H1 (cell line): ENCODE measurements at regions not wholly inside any gene's neighbourhood (a gene's known extent, or its start where the extent isn't known, plus 50 kb on each side); places are given as distances from the start of the nearest gene placed in this dataset.

Experiments used
- CTCF ChIA-PET: fragments of 300-600 bp; sonication (Branson Sonifier 250); formaldehyde crosslinking; loops from one replicate; lab custom pipeline; 2021; ENCODE audit not compliant: partially characterized antibody; lab: Charles Lee
- POLR2A ChIA-PET: fragments of 300-600 bp; sonication (Branson Sonifier 250); formaldehyde crosslinking; loops from one replicate; lab custom pipeline; 2021; ENCODE audit warnings: inconsistent platforms; ENCODE audit not compliant: partially characterized antibody; lab: Charles Lee
- DNase-seq, 2 experiments: peaks; one replicate each; pipeline versions ENCODE4 v3.0.0 to v3.0.0-alpha.2; 2010 to 2022; ENCODE audit warnings: low spot score in 2 of 2, low read depth in 1 of 2, mixed read lengths in 1 of 2
- FAIRE-seq: peaks from 2 replicates; lab custom pipeline; 2011; peaks lifted over from hg19 to GRCh38; lab: Jason Lieb, UNC
- H2AFZ ChIP-seq: 2 replicates; pipeline ENCODE4 v1.8.1; 2012; ENCODE audit warnings: low read length, inconsistent platforms
- H2AK5ac ChIP-seq: 2 replicates; pipeline ENCODE4 v1.6.1; 2013; ENCODE audit warnings: low read depth, low read length
- H2BK120ac ChIP-seq: replicated peaks from 2 replicates; pipeline ENCODE3; 2013; ENCODE audit warnings: low read depth, low read length, inconsistent platforms
- H2BK12ac ChIP-seq: 2 replicates; pipeline ENCODE4 v1.6.1; 2013; ENCODE audit warnings: low read depth, low read length
- H2BK15ac ChIP-seq: 2 replicates; pipeline ENCODE4 v1.6.1; 2013; ENCODE audit warnings: low read length
- H2BK20ac ChIP-seq: 2 replicates; pipeline ENCODE4 v1.6.1; 2013; ENCODE audit warnings: low read length
- H2BK5ac ChIP-seq: 2 replicates; pipeline ENCODE4 v1.6.1; 2013; ENCODE audit warnings: low read depth, low read length
- H3K14ac ChIP-seq: 2 replicates; pipeline ENCODE4 v1.6.1; 2013; ENCODE audit warnings: inconsistent platforms; ENCODE audit not compliant: insufficient read length
- H3K18ac ChIP-seq: 2 replicates; pipeline ENCODE4 v1.6.1; 2013; ENCODE audit warnings: low read length; ENCODE audit errors: extremely low read depth
- H3K23ac ChIP-seq: 2 replicates; pipeline ENCODE4 v1.6.1; 2013; ENCODE audit warnings: inconsistent platforms; ENCODE audit not compliant: insufficient read length
- H3K23me2 ChIP-seq: 2 replicates; pipeline ENCODE4 v1.6.1; 2013; ENCODE audit warnings: low read depth, low read length
- H3K27ac ChIP-seq: 2 replicates; pipeline ENCODE4 v1.6.1; 2011; ENCODE audit warnings: low read depth, low read length, inconsistent platforms
- H3K27me3 ChIP-seq, 4 experiments: replicated peaks in 1 of 4; 1 replicate in 1 of 4; 2 replicates in 3 of 4; pipeline versions ENCODE4 v1.6.1 to v1.8.1; 2011 to 2013; ENCODE audit warnings: low read length in 3 of 4, mild to moderate bottlenecking in 3 of 4, inconsistent platforms in 2 of 4, mixed read lengths in 2 of 4, moderate library complexity in 1 of 4; ENCODE audit not compliant: control insufficient read depth in 3 of 4, insufficient read depth in 3 of 4; ENCODE audit errors: extremely low read depth in 1 of 4
- H3K36me3 ChIP-seq, 4 experiments: 2 replicates each; pipeline versions ENCODE4 v1.6.1 to v1.8.1; 2011 to 2013; ENCODE audit warnings: mild to moderate bottlenecking in 4 of 4, low read length in 3 of 4, moderate library complexity in 2 of 4, control low read depth in 1 of 4, inconsistent platforms in 1 of 4; ENCODE audit not compliant: insufficient read depth in 4 of 4, control insufficient read depth in 2 of 4
- H3K4ac ChIP-seq: replicated peaks from 2 replicates; pipeline ENCODE3; 2013; ENCODE audit warnings: low read length, low read depth, mixed read lengths, inconsistent platforms; ENCODE audit not compliant: insufficient read length
- H3K4me1 ChIP-seq, 4 experiments: replicated peaks in 1 of 4; 1 replicate in 1 of 4; 2 replicates in 3 of 4; pipeline versions ENCODE4 v1.6.1 to v1.8.1; 2011 to 2013; ENCODE audit warnings: low read length in 3 of 4, inconsistent platforms in 2 of 4, mixed read lengths in 1 of 4; ENCODE audit not compliant: insufficient read depth in 4 of 4, control insufficient read depth in 3 of 4
- H3K4me2 ChIP-seq, 2 experiments: 2 replicates each; pipeline versions ENCODE4 v1.6.1 to v1.8.1; 2011 to 2013; ENCODE audit warnings: low read depth in 2 of 2, low read length in 2 of 2, control low read depth in 1 of 2, inconsistent platforms in 1 of 2, mild to moderate bottlenecking in 1 of 2; ENCODE audit not compliant: insufficient read depth in 1 of 2
- H3K4me3 ChIP-seq, 4 experiments: fragments of 200-600, 300-600 bp in 1 of 4; sonication (generic), shearing (Covaris generic), sonication (Bioruptor Twin) in 1 of 4; 2 replicates each; pipeline versions ENCODE4 v1.5.1 to v1.8.1; 2011 to 2016; ENCODE audit warnings: low read length in 4 of 4, low read depth in 3 of 4, control low read depth in 2 of 4, inconsistent platforms in 2 of 4, mild to moderate bottlenecking in 2 of 4, mixed read lengths in 1 of 4, moderate library complexity in 1 of 4; ENCODE audit not compliant: insufficient read depth in 2 of 4; ENCODE audit errors: extremely low read depth in 1 of 4
- H3K56ac ChIP-seq: replicated peaks from 2 replicates; pipeline ENCODE3; 2013; ENCODE audit warnings: low read depth, mild to moderate bottlenecking, mixed read lengths, low read length, inconsistent platforms; ENCODE audit not compliant: insufficient read length
- H3K79me1 ChIP-seq: 2 replicates; pipeline ENCODE4 v1.6.1; 2013; ENCODE audit warnings: low read depth, low read length, control low read depth
- H3K79me2 ChIP-seq, 2 experiments: 2 replicates each; pipeline versions ENCODE4 v1.6.1 to v1.8.1; 2012 to 2013; ENCODE audit warnings: low read length in 2 of 2, mild to moderate bottlenecking in 2 of 2, inconsistent platforms in 1 of 2; ENCODE audit not compliant: insufficient read depth in 2 of 2, control insufficient read depth in 1 of 2
- H3K9ac ChIP-seq, 4 experiments: replicated peaks in 1 of 4; 1 replicate in 1 of 4; 2 replicates in 3 of 4; pipeline versions ENCODE4 v1.6.1 to v1.8.1; 2011 to 2013; ENCODE audit warnings: low read depth in 3 of 4, low read length in 3 of 4, control low read depth in 2 of 4, mild to moderate bottlenecking in 2 of 4, moderate library complexity in 2 of 4, inconsistent platforms in 1 of 4; ENCODE audit errors: extremely low read depth in 1 of 4
- H3K9me3 ChIP-seq, 2 experiments: 2 replicates each; pipeline versions ENCODE4 v1.6.1 to v1.8.1; 2012 to 2013; ENCODE audit warnings: mild to moderate bottlenecking in 2 of 2, moderate library complexity in 2 of 2, control low read depth in 1 of 2, inconsistent platforms in 1 of 2, low read depth in 1 of 2, low read length in 1 of 2, mixed read lengths in 1 of 2; ENCODE audit not compliant: insufficient read depth in 2 of 2
- H4K20me1 ChIP-seq, 2 experiments: replicated peaks in 1 of 2; 2 replicates each; pipeline versions ENCODE3 to v1.8.1; 2011 to 2013; ENCODE audit warnings: inconsistent platforms in 2 of 2, low read length in 2 of 2, mild to moderate bottlenecking in 1 of 2; ENCODE audit not compliant: insufficient read depth in 2 of 2, control insufficient read depth in 1 of 2
- H4K5ac ChIP-seq: 2 replicates; pipeline ENCODE4 v1.6.1; 2013; ENCODE audit warnings: low read length, low read depth, mixed read lengths, inconsistent platforms; ENCODE audit not compliant: insufficient read length
- H4K8ac ChIP-seq: 2 replicates; pipeline ENCODE4 v1.8.0; 2013; ENCODE audit warnings: mild to moderate bottlenecking, moderate library complexity, low read length, inconsistent platforms; ENCODE audit not compliant: insufficient read depth; ENCODE audit errors: extremely low read depth
- H4K91ac ChIP-seq: replicated peaks from 2 replicates; pipeline ENCODE3; 2013; ENCODE audit warnings: low read length, mixed read lengths, inconsistent platforms; ENCODE audit not compliant: insufficient read length
- ASH2L ChIP-seq: fragments of 200-600, 300-600 bp; sonication (generic); IDR thresholded peaks from one replicate; pipeline ENCODE4 v1.7.1; 2017; ENCODE audit warnings: low read length
- CEBPB ChIP-seq: IDR thresholded peaks from 2 replicates; pipeline ENCODE4 v1.6.1; 2012; ENCODE audit warnings: low read depth, low read length
- RFX5 ChIP-seq: IDR thresholded peaks from 2 replicates; pipeline ENCODE4 v1.6.1; 2011; ENCODE audit warnings: low read depth, low read length, improper control_type of control experiment, borderline replicate concordance
- SRF ChIP-seq: IDR thresholded peaks from 2 replicates; pipeline ENCODE4 v1.6.1; 2011; ENCODE audit warnings: mild to moderate bottlenecking, low read depth, low read length, moderate library complexity
- TBP ChIP-seq: IDR thresholded peaks from 2 replicates; pipeline ENCODE4 v1.6.1; 2011; ENCODE audit warnings: low read depth, low read length, improper control_type of control experiment
- WGBS, 2 experiments: shearing (Covaris generic) in 1 of 2; methylation state at CpG; one replicate each; pipeline versions ENCODE4 v1.1.6 to v1.1.7; 2013 to 2015; ENCODE audit warnings: low lambda C conversion rate in 2 of 2, mixed read lengths in 2 of 2, inconsistent platforms in 1 of 2, low coverage in 1 of 2, missing lambda C conversion rate in 1 of 2; ENCODE audit not compliant: insufficient replicate concordance in 2 of 2, insufficient coverage in 1 of 2, insufficient read length in 1 of 2; ENCODE audit errors: extremely low coverage in 1 of 2, missing lambda C conversion rate in 1 of 2; 5-methylcytosine and 5-hydroxymethylcytosine counted together

DNA sequence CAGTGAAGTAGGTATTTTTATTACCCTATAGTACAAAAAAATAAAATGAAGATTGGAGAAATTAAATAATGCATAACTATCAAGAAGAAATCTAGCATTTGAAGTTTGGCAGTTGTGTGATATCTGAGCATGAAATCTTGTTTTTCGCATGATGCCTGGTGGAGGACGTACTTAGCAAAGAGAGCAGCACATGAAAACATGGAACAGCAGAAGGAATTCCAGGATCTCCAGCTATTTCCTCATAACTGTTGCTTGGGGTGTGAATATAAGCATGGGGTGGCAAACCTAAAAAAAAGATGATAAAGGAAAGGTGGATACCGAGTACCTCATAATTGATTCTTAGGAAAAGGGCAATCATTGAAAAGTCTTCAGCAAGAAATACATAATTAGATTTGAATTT, 174.3 kb upstream of the FAM3C start:
- no peak overlapping the region for H3K23ac ChIP-seq
- WGBS, 2 experiments: 90% methylated on average over 3 of the region's 3 CpGs; no CpG with 5 or more reads in 1 of the 2 experiments
- no peak overlapping the region for H4K8ac ChIP-seq
- H2BK120ac ChIP-seq: no peak overlapping the region
- H3K23me2 ChIP-seq: no peaks in the 10 kb centered on the region
- H2BK12ac ChIP-seq: no peak overlapping the region
- no peaks in the 10 kb centered on the region for H4K20me1 ChIP-seq
- H3K4ac ChIP-seq: no peak overlapping the region
- H3K14ac ChIP-seq: no peak overlapping the region
- no peak overlapping the region for H3K56ac ChIP-seq
- no peak overlapping the region for H3K4me3 ChIP-seq
- H2BK15ac ChIP-seq: no peak overlapping the region
- CTCF ChIA-PET: interaction anchor here (0.7 kb wide), 1 partner anchor 12 kb away, joined by 3 read pairs; no protein-coding TSS in a partner anchor
- H3K4me1 ChIP-seq: no peaks in the 10 kb centered on the region
- no peak overlapping the region for H3K9ac ChIP-seq
- H3K9me3 ChIP-seq: peaks cover 0 to 7% of the 10 kb centered on the region in 2 experiments; a peak in 1 of 4 replicates
- H2AFZ ChIP-seq: no peak overlapping the region
- H3K27me3 ChIP-seq: no peaks in the 10 kb centered on the region
- no peak for FAIRE-seq
- H3K36me3 ChIP-seq: no peaks in the 10 kb centered on the region; a peak in 1 of 8 replicates
- H3K79me2 ChIP-seq: no peaks in the 10 kb centered on the region
- DNase-seq: no peak
- no peak overlapping the region for H4K91ac ChIP-seq
- TF ChIP-seq RFX5 (no peak), SRF (no peak), CEBPB (no peak), TBP (no peak), ASH2L (no peak)
- TF ChIP-seq, all 59 proteins: peak for 0
- Histone ChIP-seq H2AK5ac (no peak overlapping the region), H3K4me2 (no peak overlapping the region), H2BK5ac (no peak overlapping the region), H3K79me1 (no peaks in the 10 kb centered on the region), H3K27ac (no peak overlapping the region), H4K5ac (no peak overlapping the region), H2BK20ac (no peak overlapping the region), H3K18ac (no peak overlapping the region)
- POLR2A ChIA-PET: no interaction called here
